OCI-LY1 (cell line): ENCODE measurements at regions not wholly inside any gene's neighbourhood (a gene's known extent, or its start where the extent isn't known, plus 50 kb on each side); places are given as distances from the start of the nearest gene placed in this dataset.

Source experiments
- H2AFZ ChIP-seq: fragments of 200-600 bp; sonication (generic), shearing (Covaris generic); 2 replicates; pipeline ENCODE4 v1.6.0; 2014; ENCODE audit warnings: antibody characterized with exemption, mild to moderate bottlenecking, low read length
- H3F3A ChIP-seq: fragments of 200-600 bp; sonication (generic), shearing (Covaris generic); 2 replicates; pipeline ENCODE4 v1.6.0; 2014; ENCODE audit warnings: mild to moderate bottlenecking, antibody characterized with exemption, low read length, moderate library complexity; ENCODE audit not compliant: insufficient read depth
- H3K27ac ChIP-seq: fragments of 200-600 bp; sonication (generic); 2 replicates; pipeline ENCODE4 v1.5.1; 2014; ENCODE audit warnings: low read length, mixed run types, mild to moderate bottlenecking, low read depth; ENCODE audit not compliant: poor library complexity, severe bottlenecking
- H3K27me3 ChIP-seq: fragments of 200-600 bp; sonication (generic); 2 replicates; pipeline ENCODE4 v1.6.0; 2014; ENCODE audit warnings: antibody characterized with exemption, mild to moderate bottlenecking, low read length, moderate library complexity; ENCODE audit not compliant: insufficient read depth
- H3K36me3 ChIP-seq: fragments of 200-600 bp; sonication (generic); 2 replicates; pipeline ENCODE4 v1.6.1; 2014; ENCODE audit warnings: mild to moderate bottlenecking, antibody characterized with exemption, low read length, moderate library complexity, mixed read lengths; ENCODE audit not compliant: insufficient read depth
- H3K4me1 ChIP-seq: fragments of 200-600 bp; sonication (generic); 2 replicates; pipeline ENCODE4 v1.5.1; 2014; ENCODE audit warnings: mild to moderate bottlenecking, low read length, moderate library complexity; ENCODE audit not compliant: insufficient read depth, severe bottlenecking
- H3K4me2 ChIP-seq: fragments of 200-600 bp; sonication (generic), shearing (Covaris generic); 2 replicates; pipeline ENCODE4 v1.6.1; 2014; ENCODE audit warnings: low read length
- H3K4me3 ChIP-seq: fragments of 200-600 bp; sonication (generic); 2 replicates; pipeline ENCODE4 v1.5.1; 2014; ENCODE audit warnings: low read length, low read depth, mild to moderate bottlenecking, mixed read lengths; ENCODE audit not compliant: poor library complexity, severe bottlenecking
- H3K79me2 ChIP-seq: fragments of 200-600 bp; shearing (Covaris generic); 2 replicates; pipeline ENCODE4 v1.6.1; 2016; ENCODE audit warnings: mixed run types, low read length, mixed read lengths; ENCODE audit not compliant: insufficient read depth
- H3K9ac ChIP-seq: fragments of 200-600 bp; sonication (generic), shearing (Covaris generic); 2 replicates; pipeline ENCODE4 v1.6.1; 2014; ENCODE audit warnings: mild to moderate bottlenecking, low read length, mixed read lengths
- H3K9me2 ChIP-seq: fragments of 200-600 bp; sonication (generic), shearing (Covaris generic); 2 replicates; pipeline ENCODE4 v1.6.1; 2014; ENCODE audit warnings: low read depth, mild to moderate bottlenecking, low read length, mixed read lengths
- H3K9me3 ChIP-seq: fragments of 200-600 bp; shearing (Covaris generic); 2 replicates; pipeline ENCODE4 v1.6.1; 2014; ENCODE audit warnings: low read length, mixed read lengths
- H4K20me1 ChIP-seq: fragments of 200-600 bp; sonication (generic), shearing (Covaris generic); 2 replicates; pipeline ENCODE4 v1.6.0; 2016; ENCODE audit warnings: mild to moderate bottlenecking, low read length; ENCODE audit not compliant: insufficient read depth
- EZH2 ChIP-seq: fragments of 200-600 bp; sonication (generic), shearing (Covaris generic); IDR thresholded peaks from 2 replicates; pipeline ENCODE4 v1.8.0; 2017; ENCODE audit warnings: borderline replicate concordance, mixed run types, mild to moderate bottlenecking, antibody characterized with exemption, low read length, moderate library complexity, mixed read lengths
- TF ChIP-seq, protein P1 (sequence below): fragments of 200-600 bp; sonication (generic), shearing (Covaris generic); IDR thresholded peaks from 2 replicates; pipeline ENCODE4 v1.5.1; 2017; ENCODE audit warnings: mild to moderate bottlenecking, antibody characterized with exemption, low read length, moderate library complexity, mixed read lengths

- Histone ChIP-seq H3K4me2 (no peak overlapping the region), H3K4me1 (no peaks in the 10 kb centered on the region), H3K4me3 (no peak overlapping the region), H3K9me3 (no peaks in the 10 kb centered on the region), H3K9me2 (no peaks in the 10 kb centered on the region), H3K9ac (no peak overlapping the region), H3K27me3 (no peaks in the 10 kb centered on the region), H3F3A (no peaks in the 10 kb centered on the region), H2AFZ (no peak overlapping the region), H4K20me1 (no peaks in the 10 kb centered on the region), H3K27ac (no peak overlapping the region), H3K79me2 (no peaks in the 10 kb centered on the region), H3K36me3 (no peaks in the 10 kb centered on the region)
- TF ChIP-seq EZH2 = no peak
- TF ChIP-seq, protein P1, sequence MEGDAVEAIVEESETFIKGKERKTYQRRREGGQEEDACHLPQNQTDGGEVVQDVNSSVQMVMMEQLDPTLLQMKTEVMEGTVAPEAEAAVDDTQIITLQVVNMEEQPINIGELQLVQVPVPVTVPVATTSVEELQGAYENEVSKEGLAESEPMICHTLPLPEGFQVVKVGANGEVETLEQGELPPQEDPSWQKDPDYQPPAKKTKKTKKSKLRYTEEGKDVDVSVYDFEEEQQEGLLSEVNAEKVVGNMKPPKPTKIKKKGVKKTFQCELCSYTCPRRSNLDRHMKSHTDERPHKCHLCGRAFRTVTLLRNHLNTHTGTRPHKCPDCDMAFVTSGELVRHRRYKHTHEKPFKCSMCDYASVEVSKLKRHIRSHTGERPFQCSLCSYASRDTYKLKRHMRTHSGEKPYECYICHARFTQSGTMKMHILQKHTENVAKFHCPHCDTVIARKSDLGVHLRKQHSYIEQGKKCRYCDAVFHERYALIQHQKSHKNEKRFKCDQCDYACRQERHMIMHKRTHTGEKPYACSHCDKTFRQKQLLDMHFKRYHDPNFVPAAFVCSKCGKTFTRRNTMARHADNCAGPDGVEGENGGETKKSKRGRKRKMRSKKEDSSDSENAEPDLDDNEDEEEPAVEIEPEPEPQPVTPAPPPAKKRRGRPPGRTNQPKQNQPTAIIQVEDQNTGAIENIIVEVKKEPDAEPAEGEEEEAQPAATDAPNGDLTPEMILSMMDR = no peak
Observed at GRCh38 chr1:5223206-5223605, 568.8 kb downstream of the AJAP1 start.

DNA sequence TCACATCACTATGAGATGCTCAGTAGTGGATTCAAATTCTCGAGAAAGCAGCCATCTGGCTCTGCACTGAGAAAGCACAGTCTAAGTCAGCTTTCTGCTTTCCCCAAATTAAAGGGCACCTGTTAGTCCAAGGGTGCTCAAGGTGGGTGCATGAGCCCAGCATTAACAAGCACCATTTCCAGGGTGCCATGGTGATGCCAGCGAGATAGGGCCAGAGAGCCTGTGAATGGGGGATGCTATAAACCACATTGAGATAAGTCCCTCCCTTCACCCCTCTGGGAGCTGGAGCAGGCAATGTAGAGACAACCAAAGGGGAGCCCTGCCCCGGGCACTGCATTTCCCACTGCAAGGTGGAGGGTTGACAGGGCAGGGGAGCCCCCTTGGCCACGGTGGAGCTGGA is 568.2 kb downstream of the AJAP1 start:
- Histone ChIP-seq H3K79me2 (no peaks in the 10 kb centered on the region), H3F3A (no peaks in the 10 kb centered on the region), H3K36me3 (no peaks in the 10 kb centered on the region), H3K9me2 (no peaks in the 10 kb centered on the region), H3K4me2 (no peak overlapping the region), H3K9me3 (no peaks in the 10 kb centered on the region), H4K20me1 (no peaks in the 10 kb centered on the region), H2AFZ (no peak overlapping the region), H3K27ac (no peak overlapping the region), H3K9ac (no peak overlapping the region), H3K27me3 (no peaks in the 10 kb centered on the region), H3K4me1 (no peaks in the 10 kb centered on the region), H3K4me3 (no peak overlapping the region)
- TF ChIP-seq, protein P1 = no peak
- no peak for TF ChIP-seq EZH2

DNA sequence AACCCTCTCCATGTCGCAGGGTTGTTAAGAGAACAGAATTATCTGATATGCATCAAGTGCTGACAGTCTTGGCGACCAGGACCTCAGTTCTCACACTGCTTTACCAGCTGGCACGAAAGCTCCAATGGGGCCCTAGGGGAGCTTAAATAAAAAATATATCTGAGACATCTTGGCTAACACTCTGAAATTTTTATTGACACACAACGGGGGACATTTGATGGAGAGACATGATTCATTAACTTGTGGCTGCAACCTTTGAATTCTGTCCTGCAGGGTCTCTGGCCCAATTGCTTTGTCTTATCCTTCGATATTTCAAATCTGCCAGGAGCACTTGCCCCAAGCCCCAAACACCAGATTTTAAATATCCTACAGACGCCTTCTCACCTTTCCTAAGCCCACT is 567.0 kb downstream of the AJAP1 start:
- Histone ChIP-seq H3K4me2 (no peak overlapping the region), H3K9me2 (no peaks in the 10 kb centered on the region), H3K27me3 (no peaks in the 10 kb centered on the region), H3K36me3 (no peaks in the 10 kb centered on the region), H3K79me2 (no peaks in the 10 kb centered on the region), H3K9ac (no peak overlapping the region), H3F3A (no peaks in the 10 kb centered on the region), H3K4me1 (no peaks in the 10 kb centered on the region), H3K27ac (no peak overlapping the region), H2AFZ (no peak overlapping the region), H3K4me3 (no peak overlapping the region), H4K20me1 (no peaks in the 10 kb centered on the region), H3K9me3 (no peaks in the 10 kb centered on the region)
- TF ChIP-seq, protein P1 = no peak
- TF ChIP-seq EZH2 = no peak
